GM18861 (cell line): ENCODE measurements at regions not wholly inside any gene's neighbourhood (a gene's known extent, or its start where the extent isn't known, plus 50 kb on each side); places are given as distances from the start of the nearest gene placed in this dataset.

Experiments
- ATAC-seq: cut with Tn5 transposase; IDR thresholded peaks from one replicate; pipeline ENCODE4 v1.9.1; 2021; ENCODE audit not compliant: unreplicated experiment

GRCh38 chr2:128399690-128400291 lies 81.1 kb upstream of the HS6ST1 start:
- ATAC-seq: no peak

- ATAC-seq: no peak
Observed at GRCh38 chr2:128401680-128402079, 83.0 kb upstream of the HS6ST1 start.

- no peak for ATAC-seq
Observed at GRCh38 chr2:128402911-128403670, 84.4 kb upstream of the HS6ST1 start.

GRCh38 chr2:128403814-128404708 lies 85.4 kb upstream of the HS6ST1 start:
- ATAC-seq: no peak

- no peak for ATAC-seq
Observed at GRCh38 chr2:128404709-128405466, 86.2 kb upstream of the HS6ST1 start.

GRCh38 chr2:128405467-128405900 lies 86.8 kb upstream of the HS6ST1 start:
- ATAC-seq: no peak

- ATAC-seq: no peak
Observed at GRCh38 chr2:128405981-128406613, 87.4 kb upstream of the HS6ST1 start.

GRCh38 chr2:128406736-128407554 lies 88.3 kb upstream of the HS6ST1 start:
- no peak for ATAC-seq

- ATAC-seq: no peak
Observed at GRCh38 chr2:128408349-128409305, 90.0 kb upstream of the HS6ST1 start.

- no peak for ATAC-seq
Observed at GRCh38 chr2:128409326-128410034, 90.8 kb upstream of the HS6ST1 start.

- no peak for ATAC-seq
Observed at GRCh38 chr2:128410035-128410757, 91.5 kb upstream of the HS6ST1 start.

GRCh38 chr2:128410758-128411215 lies 92.1 kb upstream of the HS6ST1 start:
- no peak for ATAC-seq

- no peak for ATAC-seq
Observed at GRCh38 chr2:128411431-128411830, 92.8 kb upstream of the HS6ST1 start.

- no peak for ATAC-seq
Observed at GRCh38 chr2:128412181-128412871, 93.7 kb upstream of the HS6ST1 start.

GRCh38 chr2:128413014-128413717 lies 94.5 kb upstream of the HS6ST1 start:
- ATAC-seq: no peak
